Central memory CD8-positive, alpha-beta T cell (primary cell): ENCODE measurements at regions not wholly inside any gene's neighbourhood (a gene's known extent, or its start where the extent isn't known, plus 50 kb on each side); places are given as distances from the start of the nearest gene placed in this dataset.

Source experiments
- ATAC-seq: fragments of 150-1000 bp; cut with Tn5 transposase; replicated peaks from 2 replicates; pipeline ENCODE4 v1.10.0; 2022; ENCODE audit warnings: mild to moderate bottlenecking, moderate FRiP score, moderate number of reproducible peaks; ENCODE audit not compliant: poor library complexity, severe bottlenecking; ENCODE audit errors: extremely low read depth
- DNase-seq, 2 donors: peaks; one replicate each; pipeline ENCODE4 v3.0.0; 2021; ENCODE audit warnings: low spot score in 2 of 2
- H3K27ac Mint-ChIP-seq: one replicate; pipeline ENCODE4 v1.8.0; 2022; ENCODE audit warnings: low read depth, mild to moderate bottlenecking, moderate library complexity, mixed read lengths
- H3K27me3 Mint-ChIP-seq: one replicate; pipeline ENCODE4 v1.8.0; 2022; ENCODE audit warnings: mixed read lengths
- H3K36me3 Mint-ChIP-seq: one replicate; pipeline ENCODE4 v1.8.0; 2022; ENCODE audit warnings: mild to moderate bottlenecking, moderate library complexity, mixed read lengths; ENCODE audit not compliant: insufficient read depth
- H3K4me1 Mint-ChIP-seq: one replicate; pipeline ENCODE4 v1.8.0; 2022; ENCODE audit warnings: mixed read lengths
- H3K4me3 Mint-ChIP-seq: one replicate; pipeline ENCODE4 v1.8.0; 2022; ENCODE audit warnings: mild to moderate bottlenecking, moderate library complexity, mixed read lengths
- H3K9me3 Mint-ChIP-seq: one replicate; pipeline ENCODE4 v1.8.0; 2022; ENCODE audit warnings: mixed read lengths

DNA sequence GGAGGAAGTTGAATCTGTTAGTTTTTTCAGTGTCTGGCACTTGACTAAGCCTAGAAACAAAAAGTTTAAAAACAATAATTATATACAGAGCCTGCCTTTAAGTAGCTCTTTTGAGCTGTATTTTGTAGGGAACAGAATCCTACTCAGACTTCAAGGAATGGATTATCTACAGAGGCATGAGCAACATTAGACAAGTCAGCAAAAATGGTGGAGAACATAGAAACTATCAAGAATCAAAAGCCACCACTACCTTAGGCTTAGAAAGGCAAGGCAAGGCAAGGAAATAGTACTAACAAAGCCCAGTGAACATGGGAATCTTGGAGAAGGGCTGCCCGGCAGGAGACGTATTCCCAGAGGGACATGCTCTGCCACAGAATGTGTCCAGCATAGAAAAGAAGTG is 353.6 kb upstream of the FAT3 start:
- Mint-ChIP-seq H3K9me3 (peaks cover 29% of the 10 kb centered on the region), H3K27ac (no peak overlapping the region), H3K4me1 (no peaks in the 10 kb centered on the region), H3K36me3 (no peaks in the 10 kb centered on the region), H3K27me3 (no peaks in the 10 kb centered on the region), H3K4me3 (no peak overlapping the region)
- ATAC-seq (no peak), DNase-seq (no peak)

DNA sequence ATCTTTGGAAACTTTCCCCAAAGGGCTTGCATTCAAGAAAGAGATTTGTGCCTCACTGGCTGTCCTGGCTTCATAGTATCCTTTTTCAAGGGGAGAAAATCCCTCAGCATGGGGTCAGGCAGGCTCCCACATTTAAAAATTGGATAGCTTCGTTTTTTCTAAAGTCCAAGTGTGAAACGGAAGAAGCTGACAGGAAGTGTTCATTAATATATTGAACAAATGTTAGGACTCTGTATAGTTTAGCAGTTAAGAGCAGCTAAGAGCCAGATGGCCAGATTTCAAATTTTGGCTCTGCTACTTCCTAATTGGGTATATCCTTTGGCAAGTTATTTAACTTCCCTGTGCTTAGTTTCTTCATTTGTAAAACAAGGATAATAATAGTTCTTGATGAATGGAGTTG is 354.9 kb upstream of the FAT3 start:
- DNase-seq (no peak), ATAC-seq (no peak)
- H3K27me3 Mint-ChIP-seq = no peaks in the 10 kb centered on the region
- no peak overlapping the region for H3K27ac Mint-ChIP-seq
- peaks cover 34% of the 10 kb centered on the region for H3K9me3 Mint-ChIP-seq
- H3K4me3 Mint-ChIP-seq = no peak overlapping the region
- H3K4me1 Mint-ChIP-seq = no peaks in the 10 kb centered on the region
- H3K36me3 Mint-ChIP-seq = no peaks in the 10 kb centered on the region

DNA sequence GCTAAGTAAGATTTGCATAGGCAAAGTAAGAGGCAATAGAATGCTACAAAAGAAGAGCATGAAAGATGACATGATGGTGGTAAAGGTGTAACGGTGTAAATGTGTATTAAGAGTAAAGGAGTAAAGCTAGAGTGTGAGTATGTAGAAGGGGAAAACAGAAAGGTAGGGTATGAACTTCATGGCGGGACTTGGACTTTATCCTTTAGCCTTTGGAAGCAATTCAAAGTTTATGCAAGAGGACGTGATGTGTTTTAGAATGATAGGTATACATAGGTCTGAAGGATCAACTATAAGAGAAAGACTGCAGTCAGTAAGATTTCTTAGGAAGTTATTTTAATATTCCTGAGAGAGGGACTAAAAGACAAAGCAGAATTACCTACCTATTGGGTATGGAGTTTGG is 358.0 kb upstream of the FAT3 start:
- no peaks in the 10 kb centered on the region for H3K27me3 Mint-ChIP-seq

DNA sequence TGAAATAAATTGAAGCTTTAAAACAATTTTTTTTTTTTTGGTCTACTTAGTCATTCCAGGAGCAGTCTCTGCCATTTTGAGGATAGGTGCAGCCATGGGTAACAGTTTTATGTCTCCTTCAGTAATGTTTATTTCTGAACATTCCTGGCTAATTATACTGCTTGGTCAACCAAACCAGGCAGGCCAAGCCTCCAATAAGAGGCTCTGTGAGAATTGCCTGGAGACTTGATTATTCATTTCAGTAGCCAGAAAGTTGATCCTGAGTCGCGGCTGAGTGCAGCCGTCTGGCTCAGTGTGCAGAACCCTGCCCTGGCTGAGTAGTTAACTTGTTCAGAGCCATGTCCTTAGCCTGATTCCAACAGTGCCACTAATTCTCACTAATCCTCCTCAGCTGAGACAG is 364.0 kb upstream of the FAT3 start:
- Mint-ChIP-seq H3K27ac (no peak overlapping the region), H3K27me3 (no peaks in the 10 kb centered on the region), H3K4me1 (no peaks in the 10 kb centered on the region), H3K36me3 (peaks cover 3% of the 10 kb centered on the region), H3K4me3 (no peak overlapping the region), H3K9me3 (peaks cover 31% of the 10 kb centered on the region)
- DNase-seq (no peak), ATAC-seq (no peak)

More for the DNA sequence above, 358.0 kb upstream of the FAT3 start:
- H3K9me3 Mint-ChIP-seq = peaks cover 49% of the 10 kb centered on the region
- DNase-seq (no peak), ATAC-seq (no peak)
- H3K27ac Mint-ChIP-seq = no peak overlapping the region
- no peaks in the 10 kb centered on the region for H3K4me1 Mint-ChIP-seq
- H3K36me3 Mint-ChIP-seq = peaks cover 3% of the 10 kb centered on the region
- no peak overlapping the region for H3K4me3 Mint-ChIP-seq

DNA sequence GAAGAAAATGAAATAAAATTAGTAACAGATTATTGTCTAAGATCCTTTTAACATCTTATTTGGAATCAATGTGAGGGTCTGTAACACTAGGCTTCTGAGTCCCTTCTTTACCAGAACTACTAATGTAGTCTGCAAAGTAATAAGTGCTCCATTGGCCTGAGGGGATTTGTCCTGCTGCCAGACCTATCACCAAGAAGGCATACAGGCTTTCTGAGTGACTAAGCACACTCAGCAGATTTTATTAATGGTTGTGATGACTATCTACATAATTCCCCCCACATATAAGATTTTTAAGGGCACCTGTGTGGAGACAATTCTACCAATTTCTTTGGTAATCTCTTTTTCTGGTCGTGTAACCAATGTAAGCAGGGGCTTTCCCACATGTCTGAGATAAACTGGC is 365.0 kb upstream of the FAT3 start:
- Mint-ChIP-seq H3K36me3 (peaks cover 3% of the 10 kb centered on the region), H3K27me3 (no peaks in the 10 kb centered on the region), H3K4me3 (no peak overlapping the region), H3K27ac (no peak overlapping the region), H3K4me1 (no peaks in the 10 kb centered on the region), H3K9me3 (peaks cover 31% of the 10 kb centered on the region)
- DNase-seq (no peak), ATAC-seq (no peak)

DNA sequence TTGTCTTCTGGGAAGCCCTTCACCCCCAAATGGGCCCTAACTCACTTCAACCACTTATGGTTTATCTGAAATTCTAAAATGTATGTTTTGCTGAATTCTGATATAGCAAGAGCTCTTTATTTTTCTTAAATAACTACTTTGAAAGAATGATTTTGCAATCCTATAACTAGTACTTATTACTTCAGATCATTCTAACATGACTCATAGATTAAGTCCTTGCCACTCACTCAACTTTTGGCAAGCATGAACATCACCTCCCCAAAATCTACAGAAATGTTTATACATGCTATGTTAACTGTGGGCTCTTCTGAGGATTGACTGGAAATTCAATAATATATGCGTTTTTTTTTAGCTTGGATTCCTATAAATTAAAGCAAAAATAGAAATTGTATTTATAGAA is 367.4 kb upstream of the FAT3 start:
- no peaks in the 10 kb centered on the region for H3K4me1 Mint-ChIP-seq
- no peaks in the 10 kb centered on the region for H3K27me3 Mint-ChIP-seq
- peaks cover 22% of the 10 kb centered on the region for H3K9me3 Mint-ChIP-seq
- ATAC-seq (no peak), DNase-seq (no peak)
- no peak overlapping the region for H3K27ac Mint-ChIP-seq
- H3K36me3 Mint-ChIP-seq = peaks cover 3% of the 10 kb centered on the region
- no peak overlapping the region for H3K4me3 Mint-ChIP-seq

DNA sequence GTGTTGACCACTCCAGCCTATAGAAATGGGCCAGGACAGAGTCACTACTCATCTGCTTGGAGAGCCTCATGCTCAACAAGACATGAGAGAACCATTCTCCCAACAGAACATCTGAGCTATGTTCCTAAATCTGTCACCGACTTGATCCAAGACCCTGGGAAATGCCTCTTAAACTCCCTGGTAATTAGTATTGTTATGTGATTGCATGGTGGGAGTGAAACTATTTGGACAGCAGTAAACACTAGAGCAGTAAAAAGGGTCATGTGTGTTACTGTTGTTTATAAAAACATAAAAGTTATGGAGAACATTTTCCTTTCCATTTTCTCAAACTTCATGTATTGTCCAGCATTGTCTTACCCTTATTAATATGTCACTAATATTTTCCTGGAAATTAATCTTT is 369.8 kb upstream of the FAT3 start:
- Mint-ChIP-seq H3K36me3 (no peaks in the 10 kb centered on the region), H3K27ac (no peak overlapping the region), H3K27me3 (no peaks in the 10 kb centered on the region), H3K4me1 (no peaks in the 10 kb centered on the region), H3K9me3 (peaks cover 22% of the 10 kb centered on the region), H3K4me3 (no peak overlapping the region)
- ATAC-seq (no peak), DNase-seq (no peak)

DNA sequence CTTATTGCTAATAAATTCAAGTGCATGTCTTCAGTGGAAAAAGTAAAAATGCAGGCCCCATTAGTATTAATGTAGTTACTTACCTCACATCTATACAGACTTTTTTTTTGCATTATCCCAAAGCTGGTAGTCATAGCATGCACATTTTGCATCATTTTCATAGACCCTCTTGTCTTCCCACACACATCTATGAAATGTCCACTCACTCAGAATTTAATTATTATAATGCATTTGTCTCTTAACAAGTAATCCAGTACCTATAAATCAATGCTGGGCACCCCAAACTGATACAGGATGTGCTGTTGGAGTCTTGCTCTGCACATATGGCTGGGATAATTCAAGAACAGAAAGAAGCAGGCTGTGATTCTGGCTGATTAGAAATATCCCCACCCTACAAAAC is 370.4 kb upstream of the FAT3 start:
- no peak overlapping the region for H3K4me3 Mint-ChIP-seq
- H3K27me3 Mint-ChIP-seq = no peaks in the 10 kb centered on the region
- H3K4me1 Mint-ChIP-seq = no peaks in the 10 kb centered on the region
- DNase-seq (no peak), ATAC-seq (no peak)
- H3K9me3 Mint-ChIP-seq = peaks cover 24% of the 10 kb centered on the region
- H3K36me3 Mint-ChIP-seq = no peaks in the 10 kb centered on the region
- no peak overlapping the region for H3K27ac Mint-ChIP-seq

DNA sequence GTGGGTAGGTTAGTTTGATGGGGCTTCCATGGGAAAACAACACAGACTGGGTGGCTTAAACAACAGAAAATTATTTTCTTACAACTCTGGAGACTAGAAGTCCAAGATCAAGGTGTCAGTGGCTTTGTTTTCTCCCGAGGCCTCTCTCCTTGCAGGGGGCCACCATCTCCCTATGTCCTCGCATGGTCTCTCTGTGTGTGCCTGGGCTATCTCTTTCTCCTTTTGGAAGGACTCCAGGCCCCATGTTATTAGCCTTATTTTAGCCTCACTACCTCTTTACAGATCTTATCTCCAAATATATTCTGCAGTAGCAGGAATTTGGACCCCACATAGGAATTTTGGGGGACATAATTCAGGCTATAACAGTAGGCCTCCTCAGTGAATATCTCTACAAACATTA is 372.7 kb upstream of the FAT3 start:
- no peak overlapping the region for H3K27ac Mint-ChIP-seq
- peaks cover 34% of the 10 kb centered on the region for H3K9me3 Mint-ChIP-seq
- DNase-seq = no peak

DNA sequence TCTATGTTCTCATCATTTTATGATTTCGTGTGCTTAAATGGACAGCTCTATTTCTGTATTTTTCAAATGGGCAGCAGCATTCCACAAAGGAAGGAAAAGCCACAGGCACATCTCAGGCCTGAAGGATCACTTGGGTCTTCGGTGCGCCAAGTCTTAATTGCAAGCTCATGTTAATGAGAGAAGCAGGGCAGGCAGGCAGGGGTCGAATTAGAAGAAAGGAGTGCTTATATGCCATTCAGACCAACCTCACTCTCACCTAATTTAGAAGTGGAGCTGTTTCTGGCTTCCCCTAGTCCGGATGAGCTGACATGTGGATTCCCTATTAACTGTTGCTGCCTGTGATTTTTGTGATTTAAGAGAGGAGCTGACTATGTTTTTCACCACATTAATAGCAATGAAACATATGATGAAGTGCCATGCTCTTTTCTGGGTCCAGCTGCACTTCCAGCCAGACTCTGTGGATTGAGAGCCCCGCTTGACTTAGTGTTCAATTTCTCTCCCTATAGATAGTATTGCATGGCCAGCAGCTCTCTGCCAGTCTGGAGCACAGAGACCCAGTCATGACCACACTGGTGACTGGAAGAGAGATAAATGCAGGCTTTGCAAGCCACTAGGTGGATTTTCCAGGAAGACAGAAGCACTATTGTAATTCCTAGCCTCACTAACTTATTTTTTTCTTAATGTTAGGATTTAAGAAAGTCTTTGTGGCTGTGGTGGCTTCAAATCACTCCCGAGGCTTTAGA is 373.9 kb upstream of the FAT3 start:
- H3K27ac Mint-ChIP-seq = no peak overlapping the region
- no peak for ATAC-seq
- H3K36me3 Mint-ChIP-seq = no peaks in the 10 kb centered on the region
- no peak overlapping the region for H3K4me3 Mint-ChIP-seq
- H3K27me3 Mint-ChIP-seq = no peaks in the 10 kb centered on the region
- H3K9me3 Mint-ChIP-seq = peaks cover 35% of the 10 kb centered on the region
- DNase-seq = no peak
- H3K4me1 Mint-ChIP-seq = no peaks in the 10 kb centered on the region

More for the DNA sequence above, 372.7 kb upstream of the FAT3 start:
- no peak for ATAC-seq
- Mint-ChIP-seq H3K27me3 (no peaks in the 10 kb centered on the region), H3K4me1 (no peaks in the 10 kb centered on the region), H3K36me3 (no peaks in the 10 kb centered on the region), H3K4me3 (no peak overlapping the region)

DNA sequence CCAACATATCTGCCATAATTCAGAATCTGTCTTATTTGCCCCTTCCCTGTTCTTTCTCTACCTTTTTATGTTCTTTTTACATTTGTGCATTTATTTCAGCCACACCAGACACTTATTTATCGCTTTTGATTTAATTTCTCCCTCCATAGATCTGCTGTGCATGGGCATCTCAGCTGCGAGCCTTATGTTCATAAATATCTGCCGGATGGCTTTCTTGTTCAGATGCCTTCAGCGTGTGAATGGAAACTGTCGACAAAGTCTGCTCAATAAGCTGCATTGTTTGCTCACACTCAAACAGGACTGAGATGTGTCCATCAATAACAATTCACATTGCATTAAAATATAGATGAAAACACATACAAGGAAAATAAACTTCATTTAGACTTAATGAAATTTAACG is 374.6 kb upstream of the FAT3 start:
- no peaks in the 10 kb centered on the region for H3K36me3 Mint-ChIP-seq
- H3K4me1 Mint-ChIP-seq = no peaks in the 10 kb centered on the region
- ATAC-seq (no peak), DNase-seq (no peak)
- no peak overlapping the region for H3K27ac Mint-ChIP-seq
- H3K4me3 Mint-ChIP-seq = no peak overlapping the region
- peaks cover 32% of the 10 kb centered on the region for H3K9me3 Mint-ChIP-seq
- no peaks in the 10 kb centered on the region for H3K27me3 Mint-ChIP-seq

DNA sequence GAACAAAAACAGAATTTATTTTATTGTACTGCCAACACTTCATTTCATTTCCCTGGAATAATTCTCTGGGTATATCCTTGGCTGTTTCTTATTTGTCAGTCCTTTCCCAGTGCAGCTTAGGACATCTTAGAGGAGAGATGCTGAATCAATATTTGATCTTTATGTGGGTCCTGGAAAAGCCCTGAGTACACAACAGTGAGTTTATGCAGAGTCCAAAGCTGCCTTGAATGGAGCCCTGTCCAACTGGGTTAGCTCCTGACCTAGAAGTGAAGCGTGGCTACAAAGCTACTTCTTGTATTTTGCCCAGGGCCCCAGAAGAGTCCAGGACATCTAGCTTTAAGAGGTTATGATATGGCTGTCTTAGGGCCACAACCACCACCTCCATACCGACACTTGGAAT is 378.0 kb upstream of the FAT3 start:
- H3K4me1 Mint-ChIP-seq = no peaks in the 10 kb centered on the region
- no peak overlapping the region for H3K4me3 Mint-ChIP-seq
- DNase-seq (no peak), ATAC-seq (no peak)
- peaks cover 39% of the 10 kb centered on the region for H3K9me3 Mint-ChIP-seq
- no peak overlapping the region for H3K27ac Mint-ChIP-seq
- no peaks in the 10 kb centered on the region for H3K27me3 Mint-ChIP-seq
- no peaks in the 10 kb centered on the region for H3K36me3 Mint-ChIP-seq

DNA sequence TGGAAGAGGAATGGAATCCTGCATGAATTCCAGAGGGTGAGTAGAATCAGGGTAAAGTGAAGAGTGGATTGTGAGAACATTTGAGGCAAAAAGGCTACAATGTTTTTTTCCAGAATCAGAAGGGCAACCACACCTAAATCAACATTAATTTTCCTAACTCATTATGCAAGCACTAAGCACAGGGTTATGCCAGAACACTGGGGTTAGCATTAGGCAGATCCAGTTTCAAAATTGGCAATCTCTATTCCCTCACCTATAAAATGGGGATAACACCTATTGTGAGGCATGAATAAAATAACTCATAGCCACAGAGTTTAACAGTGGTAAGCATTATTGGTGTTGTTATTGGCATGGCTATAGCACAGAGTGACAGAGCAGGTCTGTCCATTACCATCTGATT is 378.6 kb upstream of the FAT3 start:
- H3K9me3 Mint-ChIP-seq = peaks cover 35% of the 10 kb centered on the region
- H3K27me3 Mint-ChIP-seq = no peaks in the 10 kb centered on the region
- no peak overlapping the region for H3K27ac Mint-ChIP-seq
- no peaks in the 10 kb centered on the region for H3K36me3 Mint-ChIP-seq
- DNase-seq (no peak), ATAC-seq (no peak)
- no peaks in the 10 kb centered on the region for H3K4me1 Mint-ChIP-seq
- no peak overlapping the region for H3K4me3 Mint-ChIP-seq
